T-helper 1 cell (primary cell): ENCODE measurements at regions not wholly inside any gene's neighbourhood (a gene's known extent, or its start where the extent isn't known, plus 50 kb on each side); places are given as distances from the start of the nearest gene placed in this dataset.

ENCODE experiments used
- DNase-seq, 5 donors: peaks; one replicate each; pipeline ENCODE4 v3.0.0-alpha.2; 2012 to 2020

- no peak for DNase-seq
Observed at GRCh38 chr2:226520723-226521122, 278.9 kb downstream of the IRS1 start.

DNA sequence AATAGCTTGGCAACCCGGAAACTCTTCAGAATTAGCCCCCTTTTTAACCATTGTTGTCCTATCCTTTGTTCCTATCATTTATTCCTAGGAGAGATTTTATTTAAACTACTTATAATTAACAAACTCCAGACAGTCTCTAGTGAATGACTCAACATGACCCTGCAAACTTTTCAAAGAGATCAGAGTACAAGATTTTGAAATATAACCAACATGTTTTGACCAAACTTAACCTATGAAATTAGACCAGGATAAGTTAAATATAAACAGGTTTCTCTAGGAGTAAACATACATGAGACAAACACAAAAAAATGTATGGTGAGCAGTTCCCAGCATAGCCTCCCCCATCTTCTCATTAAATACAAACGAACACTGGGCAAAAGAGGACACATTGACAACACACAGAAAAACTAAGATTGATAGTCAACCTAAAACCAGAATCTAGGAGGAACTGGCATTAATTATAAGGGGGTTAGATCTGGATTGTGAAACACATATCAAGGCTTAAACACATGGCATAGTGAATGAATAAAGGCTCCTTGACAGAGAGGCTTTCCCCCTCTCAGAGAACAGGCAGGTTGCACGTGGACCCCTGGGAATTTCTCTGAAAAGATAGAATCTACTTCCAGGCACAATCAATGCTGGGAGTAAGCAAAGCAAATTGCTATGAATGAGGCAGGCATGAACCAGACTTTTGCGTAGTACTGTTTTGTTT, 284.1 kb downstream of the IRS1 start:
- DNase-seq, result no peak

- DNase-seq, result no peak
Observed at GRCh38 chr2:226514895-226515294, 284.7 kb downstream of the IRS1 start.

- no peak for DNase-seq
Observed at GRCh38 chr2:226511311-226511710, 288.3 kb downstream of the IRS1 start.

DNA sequence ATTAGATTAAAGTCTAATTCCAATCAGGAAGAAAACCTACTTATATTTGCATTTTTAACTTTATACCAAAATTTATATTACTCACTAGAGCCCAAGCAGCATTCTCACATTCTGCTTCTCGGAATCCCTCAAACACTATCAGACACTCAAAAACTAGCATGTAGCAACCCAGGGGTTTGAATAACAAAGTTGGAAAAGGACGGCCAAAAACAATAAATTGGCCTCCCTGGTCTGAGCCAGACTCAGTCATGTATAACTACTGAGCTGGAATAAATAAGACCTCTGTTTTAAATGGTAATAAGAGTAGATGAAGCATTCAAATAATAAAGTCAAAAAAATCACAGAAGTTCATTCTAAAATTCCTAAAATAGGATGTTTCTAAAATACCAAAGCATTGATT, 290.9 kb downstream of the IRS1 start:
- no peak for DNase-seq

DNA sequence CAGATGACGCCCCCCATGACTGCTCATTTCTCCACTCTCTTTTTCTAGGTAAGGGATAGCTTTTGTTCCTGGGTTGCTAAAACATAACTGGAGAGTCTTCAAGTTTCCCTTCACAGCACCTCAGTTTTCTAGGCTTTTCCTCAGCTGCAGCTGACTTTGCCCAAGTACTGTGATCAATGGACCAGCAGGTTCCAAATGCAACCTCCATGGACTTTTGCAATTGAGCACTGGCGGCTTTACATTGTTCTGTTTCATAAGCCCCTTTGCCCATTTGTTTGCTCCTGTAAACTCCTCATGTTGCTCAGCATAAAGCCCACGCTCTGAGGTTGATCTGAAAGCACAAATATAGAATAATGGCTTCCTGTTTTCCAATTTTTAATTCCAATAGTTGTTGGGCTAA, 291.6 kb downstream of the IRS1 start:
- DNase-seq, result no peak

DNA sequence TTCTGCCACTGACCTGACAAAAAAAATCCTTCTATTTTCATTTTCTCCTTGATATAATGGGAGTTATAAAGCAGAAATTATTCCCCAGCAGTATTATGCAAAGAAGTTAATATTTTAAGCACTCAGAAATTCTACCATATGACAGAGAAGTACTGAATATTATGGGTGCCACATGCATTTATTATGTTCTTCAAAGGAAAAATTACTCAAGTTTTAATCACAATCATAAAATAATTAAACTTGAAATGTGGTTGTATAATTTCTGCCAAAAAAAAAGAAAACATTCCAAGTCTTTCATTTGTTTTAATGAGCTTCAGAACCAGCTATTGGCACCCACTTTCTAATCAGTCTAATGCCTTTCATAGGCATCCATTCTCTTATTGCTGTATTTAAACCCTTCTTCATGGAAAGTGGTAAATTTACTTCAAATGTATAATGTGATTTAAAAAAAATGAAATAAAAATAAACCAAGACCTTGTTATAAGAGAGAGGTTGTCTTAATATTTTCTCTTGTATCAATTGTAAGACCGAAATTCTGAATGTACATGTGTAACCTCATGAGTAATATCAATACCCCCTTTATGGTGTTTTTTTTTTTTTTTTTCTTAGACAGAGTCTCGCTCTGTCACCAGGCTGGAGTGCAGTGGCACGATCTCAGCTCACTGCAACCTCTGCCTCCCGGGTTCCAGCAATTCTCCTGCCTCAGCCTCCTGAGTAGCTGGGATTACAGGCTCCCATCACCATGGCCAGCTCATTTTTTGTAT, 302.3 kb downstream of the IRS1 start:
- DNase-seq, result no peak

- DNase-seq, result no peak
Observed at GRCh38 chr2:226496273-226496550, 303.4 kb downstream of the IRS1 start.

DNA sequence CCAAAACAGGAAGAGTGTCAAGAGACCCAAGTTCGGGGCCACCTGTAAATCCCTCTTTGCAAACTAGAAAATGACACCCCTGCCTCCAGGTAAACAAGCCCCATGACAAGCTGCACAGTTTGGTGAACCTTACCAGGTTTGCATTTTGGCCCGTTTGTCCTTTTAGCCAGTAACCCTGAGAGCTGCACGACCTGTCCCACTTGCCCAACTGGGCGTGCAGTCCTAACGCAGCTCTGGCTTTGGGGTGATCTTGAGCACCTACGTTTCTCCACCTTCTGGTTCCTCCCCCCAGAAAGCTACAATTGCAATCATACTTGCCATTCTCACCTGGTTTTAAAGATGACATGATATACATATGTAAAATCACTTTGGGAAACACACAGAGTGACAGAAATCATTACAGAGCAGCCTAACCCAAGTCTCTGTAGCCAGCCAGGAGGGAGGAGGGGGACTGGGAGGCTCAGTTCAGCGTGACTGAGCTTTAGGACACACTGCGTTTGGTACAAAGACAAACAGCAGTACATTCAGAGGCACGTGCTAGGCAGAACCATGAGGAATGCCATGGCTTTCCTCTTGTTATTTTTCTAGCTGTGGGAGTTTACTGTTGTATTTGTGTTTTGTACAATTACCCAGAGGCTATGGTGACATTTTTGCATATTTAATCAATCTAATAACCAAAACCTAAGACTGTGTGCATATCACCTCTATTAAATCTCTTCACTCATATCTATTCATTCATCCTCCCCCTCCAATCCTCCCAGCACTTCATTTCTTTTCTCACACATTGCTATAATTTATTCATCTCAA, 304.0 kb downstream of the IRS1 start:
- DNase-seq, result no peak

GRCh38 chr2:226491112-226491511, 308.5 kb downstream of the IRS1 start:
- DNase-seq, result no peak

GRCh38 chr2:226489775-226490541, 309.7 kb downstream of the IRS1 start:
- peak in 1 of 5 donors; percentile 18 for DNase-seq

DNA sequence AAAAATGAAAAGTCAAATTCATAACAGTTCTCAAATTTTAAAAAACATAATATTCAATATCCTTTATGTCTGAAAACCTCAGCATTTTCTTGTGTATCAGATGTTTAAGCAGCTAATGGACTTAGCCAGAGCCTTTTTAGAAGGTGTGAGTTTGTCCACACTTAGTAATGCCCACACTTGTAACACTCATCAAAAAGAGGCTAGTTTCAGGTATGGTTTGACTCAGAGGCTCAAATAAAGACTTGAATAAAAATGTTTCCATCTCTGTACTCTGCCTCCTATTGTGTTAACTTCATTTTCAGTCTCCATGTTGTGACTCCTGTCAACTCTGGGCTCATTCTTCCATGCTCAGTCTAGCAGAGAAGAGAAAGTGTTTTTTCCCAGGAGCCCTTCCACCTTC, 311.6 kb downstream of the IRS1 start:
- no peak for DNase-seq

GRCh38 chr2:226487573-226487972, 312.0 kb downstream of the IRS1 start:
- DNase-seq, result no peak

DNA sequence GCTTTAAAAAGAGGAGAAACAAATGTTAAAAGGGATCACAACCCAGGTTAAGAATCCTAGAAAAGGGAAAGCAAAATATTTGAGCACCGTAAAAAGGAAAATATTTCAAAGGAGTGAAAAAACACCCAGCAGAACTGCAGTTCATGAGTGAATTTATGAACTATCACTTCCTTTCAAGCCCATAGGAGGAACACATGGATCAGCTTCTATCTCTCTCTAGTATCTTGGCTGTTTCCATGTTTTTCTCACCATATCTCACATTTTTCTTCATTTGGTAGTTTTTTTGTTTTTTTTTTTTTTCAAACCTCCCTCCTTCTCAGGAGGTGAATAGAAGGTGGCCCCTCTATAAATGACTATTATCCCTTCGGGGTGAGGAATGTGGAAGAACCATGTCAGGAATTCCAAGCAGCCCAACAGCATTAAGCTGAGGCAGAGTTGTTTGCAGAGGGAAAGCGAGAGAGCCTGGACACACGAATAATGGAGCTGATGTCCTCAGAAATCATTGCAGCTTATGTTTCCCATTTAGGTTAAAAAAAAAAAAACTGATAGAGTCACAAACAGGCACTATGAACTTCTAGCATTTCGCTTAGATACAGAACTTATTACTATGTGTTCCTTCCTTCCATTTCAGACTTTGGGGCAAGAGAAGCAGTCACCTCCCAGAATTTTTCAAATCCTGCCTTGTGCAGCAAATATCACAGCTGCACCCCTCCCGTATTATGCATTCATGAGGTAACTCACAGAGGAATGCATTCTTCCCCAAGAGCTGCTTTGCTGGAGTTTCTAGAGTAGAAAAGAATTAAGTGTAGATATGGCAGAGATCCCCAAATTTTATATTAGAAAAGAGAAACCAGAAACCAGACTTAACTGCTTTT, 315.6 kb downstream of the IRS1 start:
- no peak for DNase-seq

GRCh38 chr2:226483143-226483542, 316.5 kb downstream of the IRS1 start:
- DNase-seq, result no peak

DNA sequence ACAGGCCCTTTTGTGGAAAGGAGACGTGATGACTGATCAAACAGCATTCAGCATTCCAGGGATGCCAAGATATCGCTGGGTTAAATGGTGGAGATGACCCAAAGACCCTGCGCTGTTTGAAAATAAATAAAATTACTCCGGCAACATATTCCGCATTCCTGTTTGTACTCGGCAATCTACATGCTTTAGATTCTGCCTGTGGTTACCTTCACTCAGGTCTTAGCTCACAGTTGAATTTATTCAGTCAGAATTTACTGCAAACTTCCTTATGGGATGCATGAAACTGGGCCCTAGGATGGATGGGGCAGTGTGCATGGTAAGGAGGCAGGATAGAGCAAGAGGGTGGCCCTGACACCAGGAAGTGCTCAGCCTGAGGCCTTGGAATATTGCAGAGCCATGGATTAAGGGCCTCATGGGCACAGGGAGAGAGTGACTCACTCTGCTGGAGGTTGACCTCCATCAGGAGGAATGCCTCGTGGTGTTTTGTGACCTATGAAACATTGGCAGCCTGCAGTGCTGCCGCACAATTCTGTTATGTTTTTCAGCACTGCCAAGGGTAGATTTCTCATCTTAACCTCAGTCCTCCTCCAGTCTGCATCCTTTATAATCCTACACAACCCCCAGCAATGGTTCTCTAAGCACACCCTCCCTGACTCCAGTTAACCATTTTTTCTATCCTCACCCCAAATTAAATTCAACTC, 321.4 kb downstream of the IRS1 start:
- DNase-seq, result no peak

- no peak for DNase-seq
Observed at GRCh38 chr2:226477221-226478108, 322.2 kb downstream of the IRS1 start.

DNA sequence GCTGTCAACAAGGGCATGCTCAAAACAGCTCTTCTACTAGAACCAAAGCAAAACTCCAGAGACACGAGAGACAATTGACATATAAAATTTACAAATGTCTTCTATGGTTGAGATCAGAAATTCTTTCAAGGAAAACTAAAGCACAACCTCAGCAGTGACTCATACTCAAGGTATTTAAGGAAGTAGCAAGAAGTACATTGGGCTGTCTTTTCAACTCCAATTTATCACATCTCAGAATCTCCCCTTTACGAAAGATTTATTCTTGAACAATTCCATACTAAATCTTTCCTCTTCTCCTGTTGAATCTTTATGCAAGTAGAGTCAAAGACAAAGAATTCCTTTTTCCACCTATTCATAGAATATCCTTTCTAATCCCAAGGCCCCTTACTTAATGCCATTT, 324.0 kb downstream of the IRS1 start:
- DNase-seq, result no peak

DNA sequence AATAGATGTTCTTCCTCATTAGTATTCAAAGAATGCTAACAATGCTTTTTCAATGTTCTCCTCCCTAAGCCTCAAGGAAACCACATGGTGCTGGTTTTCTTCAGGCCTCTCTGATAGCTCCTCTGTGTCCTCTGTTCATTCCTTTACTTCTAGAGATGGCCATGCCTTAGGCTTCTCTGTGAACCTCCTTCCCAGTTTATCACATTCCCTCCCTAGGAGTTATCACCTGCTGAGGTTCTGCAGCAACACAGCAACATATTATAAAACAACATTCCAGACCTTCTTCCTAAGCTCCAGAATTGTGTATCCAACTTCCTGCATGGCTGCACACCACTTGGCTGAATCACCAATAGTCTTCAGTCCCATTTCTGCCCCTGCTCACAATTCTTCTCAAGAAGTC, 325.5 kb downstream of the IRS1 start:
- DNase-seq, result no peak

DNA sequence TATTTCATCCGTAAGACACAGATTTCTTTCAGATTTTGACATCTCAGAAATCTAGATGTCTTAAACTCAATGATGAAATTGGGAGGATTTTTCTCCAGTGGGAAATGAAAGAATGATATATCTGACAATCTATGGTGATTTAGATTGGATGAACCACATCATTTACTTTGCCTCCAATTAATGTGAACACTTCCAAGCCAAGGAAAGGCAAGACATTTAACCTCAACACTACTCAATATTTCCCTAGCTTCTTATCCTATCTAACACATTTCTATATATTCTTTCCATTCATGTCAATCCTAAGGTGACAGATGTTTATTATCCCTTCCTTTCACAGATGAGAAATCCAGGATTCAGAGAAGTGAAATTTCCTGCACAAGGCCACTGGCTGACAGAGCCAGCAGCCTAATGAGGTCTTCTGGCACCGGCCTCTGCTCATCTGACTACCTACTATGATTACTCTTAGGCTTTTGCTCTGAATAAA, 327.6 kb downstream of the IRS1 start:
- no peak for DNase-seq
